ENCODE measurements at regions not wholly inside any gene's neighbourhood (a gene's known extent, or its start where the extent isn't known, plus 50 kb on each side); places are given as distances from the start of the nearest gene placed in this dataset.
"Not testable (repeated sequence)": the region's sequence is repeated elsewhere in the genome, so short reads cannot be mapped to it uniquely, and the experiment has no call there.

- intact Hi-C loops (cut with DNase I) = no loop called here
- Histone ChIP-seq H3K4me3 (no peak overlapping the region), H3K9me3 (peaks cover 0 to 2% (median 0%) of the 10 kb centered on the region in 4 donors), H3K36me3 (no peaks in the 10 kb centered on the region), H3K27me3 (peaks cover 0 to 15% (median 0%) of the 10 kb centered on the region in 4 donors), H3K4me1 (no peaks in the 10 kb centered on the region), H3K27ac (no peak overlapping the region)
- no peak for DNase-seq
- TF ChIP-seq, protein P1, sequence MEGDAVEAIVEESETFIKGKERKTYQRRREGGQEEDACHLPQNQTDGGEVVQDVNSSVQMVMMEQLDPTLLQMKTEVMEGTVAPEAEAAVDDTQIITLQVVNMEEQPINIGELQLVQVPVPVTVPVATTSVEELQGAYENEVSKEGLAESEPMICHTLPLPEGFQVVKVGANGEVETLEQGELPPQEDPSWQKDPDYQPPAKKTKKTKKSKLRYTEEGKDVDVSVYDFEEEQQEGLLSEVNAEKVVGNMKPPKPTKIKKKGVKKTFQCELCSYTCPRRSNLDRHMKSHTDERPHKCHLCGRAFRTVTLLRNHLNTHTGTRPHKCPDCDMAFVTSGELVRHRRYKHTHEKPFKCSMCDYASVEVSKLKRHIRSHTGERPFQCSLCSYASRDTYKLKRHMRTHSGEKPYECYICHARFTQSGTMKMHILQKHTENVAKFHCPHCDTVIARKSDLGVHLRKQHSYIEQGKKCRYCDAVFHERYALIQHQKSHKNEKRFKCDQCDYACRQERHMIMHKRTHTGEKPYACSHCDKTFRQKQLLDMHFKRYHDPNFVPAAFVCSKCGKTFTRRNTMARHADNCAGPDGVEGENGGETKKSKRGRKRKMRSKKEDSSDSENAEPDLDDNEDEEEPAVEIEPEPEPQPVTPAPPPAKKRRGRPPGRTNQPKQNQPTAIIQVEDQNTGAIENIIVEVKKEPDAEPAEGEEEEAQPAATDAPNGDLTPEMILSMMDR (IDR thresholded peaks at IDR 0.05) = no peak
- 50 to 58% methylated on average over 5 of the region's 5 CpGs for WGBS, 2 donors
- FAIRE-seq = no peak
- ATAC-seq = no peak
These were observed 141.9 kb upstream of the STK26 start for GRCh38 chrX:131881194-131881593.

DNA sequence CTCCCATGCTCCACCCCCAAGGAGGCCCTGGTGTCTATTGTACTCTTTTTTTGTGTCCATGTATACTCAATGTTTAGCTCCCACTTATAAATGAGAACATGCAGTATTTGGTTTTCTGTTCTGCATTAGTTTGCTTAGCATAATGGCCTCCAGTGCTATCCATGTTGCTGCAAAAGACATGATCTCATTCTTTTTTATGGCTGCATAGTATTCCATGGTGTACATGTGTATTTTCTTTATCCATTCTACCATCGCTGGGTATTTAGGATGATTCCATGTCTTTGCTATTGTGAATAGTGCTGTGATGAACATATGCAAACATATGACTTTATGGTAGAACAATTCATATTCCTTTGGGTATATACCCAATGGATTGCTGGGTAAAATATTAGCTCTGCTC is 138.1 kb upstream of the STK26 start:
- peaks cover 0 to 27% (median 3%) of the 10 kb centered on the region in 4 donors for H3K27me3 ChIP-seq
- H3K36me3 ChIP-seq; ATAC-seq; intact Hi-C loops (cut with DNase I); H3K4me3 ChIP-seq; H3K4me1 ChIP-seq; FAIRE-seq; H3K9me3 ChIP-seq; DNase-seq; H3K27ac ChIP-seq: not testable (repeated sequence)
- 45 to 65% methylated on average over 1 of the region's 1 CpG for WGBS, 2 donors

DNA sequence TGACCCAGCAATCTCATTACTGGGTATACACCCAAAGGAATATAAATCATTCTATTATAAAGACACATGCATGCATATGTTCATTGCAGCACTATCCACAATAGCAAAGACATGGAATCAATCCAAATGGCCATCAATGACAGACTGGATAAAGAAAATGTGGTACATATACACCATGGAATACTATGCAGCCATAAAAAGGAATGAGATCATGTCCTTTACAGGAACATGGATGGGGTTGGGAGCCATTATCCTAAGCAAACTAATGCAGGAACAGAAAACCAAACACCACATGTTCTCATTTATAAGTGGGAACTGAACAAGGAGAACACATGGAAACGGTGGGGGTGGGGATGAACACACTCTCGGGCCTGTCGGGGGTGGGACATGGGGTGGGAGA is 129.2 kb upstream of the STK26 start:
- DNase-seq; H3K4me1 ChIP-seq; ATAC-seq; H3K9me3 ChIP-seq; H3K27ac ChIP-seq; intact Hi-C loops (cut with DNase I); FAIRE-seq; H3K4me3 ChIP-seq; H3K36me3 ChIP-seq: not testable (repeated sequence)
- peaks cover 0 to 39% (median 0%) of the 10 kb centered on the region in 4 donors for H3K27me3 ChIP-seq
- 53 to 77% methylated on average over 3 of the region's 3 CpGs for WGBS, 2 donors

DNA sequence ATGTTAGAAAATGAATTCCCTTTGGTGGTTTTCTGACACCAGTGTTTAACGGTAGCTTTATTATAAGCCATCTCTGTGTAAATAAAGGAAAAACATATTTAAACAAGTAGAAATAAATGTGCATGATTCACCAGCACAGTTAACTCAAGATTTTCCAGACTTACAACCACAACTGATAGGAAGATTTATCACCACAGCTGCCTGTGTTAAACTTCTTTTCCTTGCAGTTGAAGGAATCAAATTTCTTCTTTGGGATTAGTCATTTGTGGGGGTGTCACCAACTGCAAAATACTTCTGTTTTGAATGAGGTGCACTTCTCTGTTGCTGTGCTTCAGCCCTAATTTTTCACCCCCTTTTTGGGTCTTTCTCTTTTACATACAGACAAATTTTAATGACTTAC is 128.1 kb upstream of the STK26 start:
- Histone ChIP-seq H3K27ac (no peak overlapping the region), H3K4me1 (no peaks in the 10 kb centered on the region), H3K9me3 (no peaks in the 10 kb centered on the region), H3K27me3 (peaks cover 0 to 41% (median 0%) of the 10 kb centered on the region in 4 donors), H3K4me3 (no peak overlapping the region), H3K36me3 (no peaks in the 10 kb centered on the region)
- ATAC-seq (no peak), DNase-seq (no peak), FAIRE-seq (no peak)
- WGBS, 2 donors = 5 to 12% methylated on average over 1 of the region's 1 CpG
- intact Hi-C loops (cut with DNase I) = no loop called here
- TF ChIP-seq, protein P1 (IDR thresholded peaks at IDR 0.05) = no peak

DNA sequence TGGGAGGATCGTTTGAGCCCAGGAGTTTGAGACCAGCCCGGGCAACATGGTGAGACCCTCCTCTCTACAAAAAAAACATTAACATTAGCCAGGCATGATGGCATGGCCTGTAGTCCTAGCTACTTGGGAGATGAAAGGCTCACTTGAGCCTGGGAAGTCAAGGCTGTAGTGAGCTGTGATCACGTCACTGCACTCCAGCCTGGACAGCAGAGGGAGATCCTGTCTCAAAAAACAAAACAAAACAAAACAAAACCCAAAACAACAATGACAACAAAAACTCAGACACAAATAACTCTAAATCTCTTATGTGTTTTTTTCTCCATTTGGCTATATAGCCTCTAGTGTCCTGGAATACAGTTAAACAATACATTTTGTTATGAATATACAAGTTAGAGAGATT is 127.3 kb upstream of the STK26 start:
- intact Hi-C loops (cut with DNase I) = no loop called here

GRCh38 chrX:131901546-131901945 is 121.6 kb upstream of the STK26 start:
- no peak for FAIRE-seq
- TF ChIP-seq, protein P1 (IDR thresholded peaks at IDR 0.05) = no peak
- H3K4me3 ChIP-seq = no peak overlapping the region
- H3K4me1 ChIP-seq = no peaks in the 10 kb centered on the region
- H3K9me3 ChIP-seq = no peaks in the 10 kb centered on the region
- intact Hi-C loops (cut with DNase I) = no loop called here
- DNase-seq = no peak
- WGBS, 2 donors = 32 to 50% methylated on average over 1 of the region's 1 CpG
- H3K36me3 ChIP-seq = no peaks in the 10 kb centered on the region
- no peak for ATAC-seq
- H3K27me3 ChIP-seq = peaks cover 0 to 34% (median 4%) of the 10 kb centered on the region in 4 donors
- H3K27ac ChIP-seq = no peak overlapping the region

More for the DNA sequence above, 127.3 kb upstream of the STK26 start:
- WGBS, 2 donors = 42 to 53% methylated on average over 3 of the region's 3 CpGs
- TF ChIP-seq, protein P1 (IDR thresholded peaks at IDR 0.05) = no peak
- H3K4me1 ChIP-seq = no peaks in the 10 kb centered on the region
- peaks cover 0 to 43% (median 0%) of the 10 kb centered on the region in 4 donors for H3K27me3 ChIP-seq
- no peaks in the 10 kb centered on the region for H3K36me3 ChIP-seq
- no peak overlapping the region for H3K4me3 ChIP-seq
- no peaks in the 10 kb centered on the region for H3K9me3 ChIP-seq
- FAIRE-seq (no peak), ATAC-seq (no peak), DNase-seq (no peak)
- H3K27ac ChIP-seq = no peak overlapping the region
